ENCODE measurements at regions not wholly inside any gene's neighbourhood (a gene's known extent, or its start where the extent isn't known, plus 50 kb on each side); places are given as distances from the start of the nearest gene placed in this dataset.

DNA sequence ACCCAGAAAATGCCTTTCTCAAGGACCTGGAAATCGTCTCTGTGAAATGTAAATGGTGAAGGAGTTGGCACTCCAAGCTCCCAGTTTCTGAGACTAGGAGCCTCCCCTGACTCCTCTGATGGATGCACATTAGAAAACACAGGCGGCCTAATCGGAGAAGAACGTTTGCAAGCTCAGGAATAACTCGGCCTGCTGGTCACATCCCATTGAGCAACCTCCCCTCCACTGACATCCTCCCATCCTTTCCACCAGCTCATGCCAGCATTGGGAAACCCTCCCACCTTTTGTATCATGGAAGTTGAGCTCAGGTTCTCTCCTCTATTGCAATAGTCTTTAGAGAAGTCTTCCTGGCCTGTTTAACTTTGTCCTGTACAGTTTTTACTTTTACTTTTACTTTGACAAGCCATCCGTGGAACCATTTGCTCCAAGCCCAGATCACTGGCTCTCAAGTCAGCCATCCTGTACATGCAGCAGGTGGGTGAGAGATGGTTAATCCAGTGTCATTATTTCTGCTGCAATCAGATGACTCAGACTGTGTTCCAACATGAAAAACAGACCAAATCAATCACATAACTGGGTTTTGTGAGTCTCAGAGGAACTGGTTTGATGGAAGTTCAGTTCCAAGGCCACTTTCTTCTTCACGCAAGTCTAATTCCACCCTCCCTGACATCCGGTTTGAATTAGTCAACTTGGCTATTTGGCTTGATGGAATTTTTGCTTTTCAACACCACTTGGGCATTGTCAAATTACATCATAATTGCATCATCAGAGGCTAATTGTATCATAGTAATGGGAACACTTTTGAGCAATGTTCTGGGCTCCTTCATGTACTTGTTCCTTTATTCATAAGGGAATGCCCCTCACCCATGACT, 619.4 kb upstream of the CDH4 start:
- Histone ChIP-seq H4K91ac (ENCODE audit: insufficient read depth, low read depth, low read length) (no peak overlapping the region), H3K9me3 (ENCODE audit: control insufficient read depth, insufficient read depth, low read length) (peaks cover 28% of the 10 kb centered on the region), H2BK120ac (ENCODE audit: low read depth, low read length) (no peak overlapping the region), H4K5ac (ENCODE audit: low read depth, low read length) (no peak overlapping the region), H2BK20ac (ENCODE audit: low read depth, low read length) (no peak overlapping the region), H3K56ac (ENCODE audit: extremely low read depth, insufficient read depth, low read length) (no peak overlapping the region), H2AK5ac (ENCODE audit: low read depth, low read length) (no peak overlapping the region), H3K23ac (ENCODE audit: low read depth, low read length) (no peak overlapping the region), H4K8ac (ENCODE audit: low read depth in 2 of 2, low read length in 2 of 2) (no peak overlapping the region), H2AK9ac (replicated peaks; ENCODE audit: low read depth, low read length, poor library complexity) (no peak overlapping the region), H2BK15ac (ENCODE audit: low read depth, low read length) (no peak overlapping the region), H3K4me2 (ENCODE audit: low read depth, low read length) (no peak overlapping the region), H3K4me1 (ENCODE audit: control insufficient read depth, insufficient read depth, low read length) (no peaks in the 10 kb centered on the region), H3K27ac (ENCODE audit: insufficient read depth, low read length) (no peak overlapping the region), H2BK5ac (ENCODE audit: low read depth, low read length, poor library complexity, severe bottlenecking) (no peak overlapping the region), H2AFZ (replicated peaks; ENCODE audit: low read length, poor library complexity) (no peak overlapping the region), H3K14ac (replicated peaks; ENCODE audit: low read depth, low read length) (no peak overlapping the region), H3K79me1 (ENCODE audit: low read depth in 1 of 2, low read length in 2 of 2) (no peaks in the 10 kb centered on the region), H3K4ac (ENCODE audit: low read depth, low read length) (no peak overlapping the region), H4K20me1 (ENCODE audit: insufficient read depth, low read length) (no peaks in the 10 kb centered on the region), H3K9me1 (ENCODE audit: insufficient read depth, low read length) (no peaks in the 10 kb centered on the region), H3K4me3 (ENCODE audit: insufficient read depth, low read depth, low read length) (no peak overlapping the region), H3K36me3 (ENCODE audit: control insufficient read depth, insufficient read depth, low read length) (no peaks in the 10 kb centered on the region), H3K27me3 (ENCODE audit: control insufficient read depth, insufficient read depth, low read length) (no peaks in the 10 kb centered on the region), H3K18ac (ENCODE audit: low read depth, low read length) (no peak overlapping the region), H3K9ac (ENCODE audit: low read depth, low read length) (no peak overlapping the region)
- no peak for ATAC-seq (ENCODE audit: low read depth)
- POLR2A ChIA-PET (ENCODE audit: unreplicated experiment) = no interaction called here
- no peak for DNase-seq
- in situ Hi-C loops (cut with MboI; ENCODE audit: low sequenced_read_pairs) (no loop called here), dilution Hi-C loops (cut with HindIII; ENCODE audit: low sequenced_read_pairs, unreplicated experiment) (no loop called here), intact Hi-C loops (cut with micrococcal nuclease) (no loop called here)
- peak; percentile 14; the same call in 1 of the 2 replicates for TF ChIP-seq CEBPB (IDR thresholded peaks at IDR 0.05; ENCODE audit: low read depth, low read length)
- TF ChIP-seq, protein P1, sequence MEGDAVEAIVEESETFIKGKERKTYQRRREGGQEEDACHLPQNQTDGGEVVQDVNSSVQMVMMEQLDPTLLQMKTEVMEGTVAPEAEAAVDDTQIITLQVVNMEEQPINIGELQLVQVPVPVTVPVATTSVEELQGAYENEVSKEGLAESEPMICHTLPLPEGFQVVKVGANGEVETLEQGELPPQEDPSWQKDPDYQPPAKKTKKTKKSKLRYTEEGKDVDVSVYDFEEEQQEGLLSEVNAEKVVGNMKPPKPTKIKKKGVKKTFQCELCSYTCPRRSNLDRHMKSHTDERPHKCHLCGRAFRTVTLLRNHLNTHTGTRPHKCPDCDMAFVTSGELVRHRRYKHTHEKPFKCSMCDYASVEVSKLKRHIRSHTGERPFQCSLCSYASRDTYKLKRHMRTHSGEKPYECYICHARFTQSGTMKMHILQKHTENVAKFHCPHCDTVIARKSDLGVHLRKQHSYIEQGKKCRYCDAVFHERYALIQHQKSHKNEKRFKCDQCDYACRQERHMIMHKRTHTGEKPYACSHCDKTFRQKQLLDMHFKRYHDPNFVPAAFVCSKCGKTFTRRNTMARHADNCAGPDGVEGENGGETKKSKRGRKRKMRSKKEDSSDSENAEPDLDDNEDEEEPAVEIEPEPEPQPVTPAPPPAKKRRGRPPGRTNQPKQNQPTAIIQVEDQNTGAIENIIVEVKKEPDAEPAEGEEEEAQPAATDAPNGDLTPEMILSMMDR (conservative IDR thresholded peaks at IDR 0.05; ENCODE audit: low read depth, low read length) = no peak
- BruUV-seq (replicated peaks) = no TSS peak
- no CpG with 5 or more reads among the region's 8 CpGs for WGBS, 2 experiments (ENCODE audit: extremely low coverage in 2 of 2, insufficient read length in 1 of 2)
- CTCF ChIA-PET = no interaction called here
